ENCODE measurements at regions not wholly inside any gene's neighbourhood (a gene's known extent, or its start where the extent isn't known, plus 50 kb on each side); places are given as distances from the start of the nearest gene placed in this dataset.

DNA sequence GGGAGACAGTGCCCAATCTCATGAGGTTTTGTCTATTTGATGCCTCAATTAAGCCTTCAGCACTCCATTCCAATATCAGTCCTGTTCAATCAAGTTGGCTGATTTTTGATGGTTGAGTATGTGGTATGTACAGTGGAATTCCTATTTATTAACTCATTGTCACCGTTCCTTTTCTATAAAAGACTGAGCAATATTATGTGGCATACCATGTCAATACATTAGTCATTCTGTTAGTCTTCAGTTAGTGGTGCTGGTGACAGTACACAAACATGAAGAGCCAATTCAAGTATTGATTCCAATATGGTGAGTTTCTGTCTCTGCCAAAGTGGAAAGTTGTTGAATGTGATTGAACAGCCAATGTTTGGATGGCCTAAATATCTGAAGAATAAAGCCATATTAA, 1343.9 kb downstream of the SUCLG1 start:
- Mint-ChIP-seq H3K36me3 (ENCODE audit: low read depth) (no peaks in the 10 kb centered on the region), H3K27me3 (ENCODE audit: low read depth) (peaks cover 2% of the 10 kb centered on the region), H3K4me1 (ENCODE audit: low read depth) (peaks cover 4% of the 10 kb centered on the region), H3K27ac (ENCODE audit: unreplicated experiment) (no peak overlapping the region), H3K4me3 (ENCODE audit: unreplicated experiment) (no peak overlapping the region), H3K9me3 (ENCODE audit: low read depth) (peaks cover 3% of the 10 kb centered on the region)
- no peak for DNase-seq (ENCODE audit: low spot score)
- TF ChIP-seq, protein P1, sequence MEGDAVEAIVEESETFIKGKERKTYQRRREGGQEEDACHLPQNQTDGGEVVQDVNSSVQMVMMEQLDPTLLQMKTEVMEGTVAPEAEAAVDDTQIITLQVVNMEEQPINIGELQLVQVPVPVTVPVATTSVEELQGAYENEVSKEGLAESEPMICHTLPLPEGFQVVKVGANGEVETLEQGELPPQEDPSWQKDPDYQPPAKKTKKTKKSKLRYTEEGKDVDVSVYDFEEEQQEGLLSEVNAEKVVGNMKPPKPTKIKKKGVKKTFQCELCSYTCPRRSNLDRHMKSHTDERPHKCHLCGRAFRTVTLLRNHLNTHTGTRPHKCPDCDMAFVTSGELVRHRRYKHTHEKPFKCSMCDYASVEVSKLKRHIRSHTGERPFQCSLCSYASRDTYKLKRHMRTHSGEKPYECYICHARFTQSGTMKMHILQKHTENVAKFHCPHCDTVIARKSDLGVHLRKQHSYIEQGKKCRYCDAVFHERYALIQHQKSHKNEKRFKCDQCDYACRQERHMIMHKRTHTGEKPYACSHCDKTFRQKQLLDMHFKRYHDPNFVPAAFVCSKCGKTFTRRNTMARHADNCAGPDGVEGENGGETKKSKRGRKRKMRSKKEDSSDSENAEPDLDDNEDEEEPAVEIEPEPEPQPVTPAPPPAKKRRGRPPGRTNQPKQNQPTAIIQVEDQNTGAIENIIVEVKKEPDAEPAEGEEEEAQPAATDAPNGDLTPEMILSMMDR (IDR thresholded peaks at IDR 0.05) = no peak

DNA sequence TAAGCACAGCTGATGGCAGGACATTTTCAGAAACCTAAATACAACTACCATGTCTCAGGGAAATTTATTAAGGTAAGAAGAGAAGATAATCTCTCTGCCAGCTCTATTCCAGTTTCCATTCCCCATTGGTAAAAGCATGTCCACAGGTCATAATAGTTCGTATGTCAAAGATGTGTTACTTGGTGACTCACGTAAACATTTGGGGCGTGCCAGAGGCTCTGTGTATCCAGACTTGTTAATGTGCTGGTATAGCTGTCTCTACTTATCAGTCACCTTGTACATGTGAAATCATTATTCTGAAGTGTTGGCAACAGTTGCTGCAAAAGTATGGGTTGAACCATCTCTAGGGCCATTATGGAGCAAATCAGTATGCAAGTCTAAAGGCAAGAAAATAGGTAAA, 1345.1 kb downstream of the SUCLG1 start:
- Mint-ChIP-seq H3K9me3 (ENCODE audit: low read depth) (peaks cover 5% of the 10 kb centered on the region), H3K27me3 (ENCODE audit: low read depth) (no peaks in the 10 kb centered on the region), H3K4me1 (ENCODE audit: low read depth) (peaks cover 4% of the 10 kb centered on the region), H3K36me3 (ENCODE audit: low read depth) (no peaks in the 10 kb centered on the region), H3K27ac (ENCODE audit: unreplicated experiment) (no peak overlapping the region), H3K4me3 (ENCODE audit: unreplicated experiment) (no peak overlapping the region)
- DNase-seq (ENCODE audit: low spot score) = no peak
- TF ChIP-seq, protein P1 (IDR thresholded peaks at IDR 0.05) = no peak

DNA sequence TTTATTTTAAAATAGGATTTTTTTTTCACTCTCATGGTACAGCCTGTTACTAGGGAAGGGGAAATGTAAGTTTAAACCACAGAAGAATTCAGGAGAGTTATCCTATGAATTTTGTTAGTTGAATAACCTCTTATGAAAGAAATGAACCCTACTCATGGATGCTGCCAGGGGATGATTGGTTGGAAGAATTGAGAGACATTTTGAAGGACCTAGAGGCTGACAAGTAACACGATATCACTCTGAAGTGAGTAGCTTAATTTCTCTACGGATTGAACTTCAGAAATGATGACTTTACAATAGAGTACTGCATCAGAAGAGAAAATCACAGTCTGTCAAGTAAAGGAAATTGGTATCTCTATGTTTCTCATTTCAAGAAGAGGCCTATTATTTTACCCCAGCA, 1346.2 kb downstream of the SUCLG1 start:
- Mint-ChIP-seq H3K9me3 (ENCODE audit: low read depth) (peaks cover 5% of the 10 kb centered on the region), H3K27me3 (ENCODE audit: low read depth) (no peaks in the 10 kb centered on the region), H3K4me3 (ENCODE audit: unreplicated experiment) (no peak overlapping the region), H3K36me3 (ENCODE audit: low read depth) (no peaks in the 10 kb centered on the region), H3K27ac (ENCODE audit: unreplicated experiment) (no peak overlapping the region), H3K4me1 (ENCODE audit: low read depth) (peaks cover 4% of the 10 kb centered on the region)
- DNase-seq (ENCODE audit: low spot score) = no peak
- TF ChIP-seq, protein P1 (IDR thresholded peaks at IDR 0.05) = no peak

DNA sequence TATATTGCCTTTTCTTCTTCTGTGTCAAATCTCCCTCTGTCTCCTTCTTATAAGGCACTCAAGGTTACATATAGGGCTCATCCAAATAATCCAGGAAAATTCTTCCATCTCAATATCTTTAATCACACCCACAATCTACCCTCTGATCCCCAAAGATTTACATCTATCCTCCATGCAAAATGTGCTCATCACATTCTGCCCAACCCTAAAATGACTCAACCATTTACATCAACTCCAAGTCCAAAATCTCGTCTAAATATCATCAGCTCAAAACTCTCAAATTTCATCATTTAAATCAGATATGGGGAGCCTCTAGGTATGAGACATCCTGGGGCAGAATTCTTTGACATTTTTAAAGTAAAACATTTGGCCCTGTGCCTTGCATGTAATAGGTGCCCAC, 1349.8 kb downstream of the SUCLG1 start:
- TF ChIP-seq, protein P1 (IDR thresholded peaks at IDR 0.05) = no peak
- DNase-seq (ENCODE audit: low spot score) = no peak
- Mint-ChIP-seq H3K27ac (ENCODE audit: unreplicated experiment) (no peak overlapping the region), H3K27me3 (ENCODE audit: low read depth) (no peaks in the 10 kb centered on the region), H3K9me3 (ENCODE audit: low read depth) (peaks cover 5% of the 10 kb centered on the region), H3K4me1 (ENCODE audit: low read depth) (peaks cover 8% of the 10 kb centered on the region), H3K4me3 (ENCODE audit: unreplicated experiment) (no peak overlapping the region), H3K36me3 (ENCODE audit: low read depth) (no peaks in the 10 kb centered on the region)

DNA sequence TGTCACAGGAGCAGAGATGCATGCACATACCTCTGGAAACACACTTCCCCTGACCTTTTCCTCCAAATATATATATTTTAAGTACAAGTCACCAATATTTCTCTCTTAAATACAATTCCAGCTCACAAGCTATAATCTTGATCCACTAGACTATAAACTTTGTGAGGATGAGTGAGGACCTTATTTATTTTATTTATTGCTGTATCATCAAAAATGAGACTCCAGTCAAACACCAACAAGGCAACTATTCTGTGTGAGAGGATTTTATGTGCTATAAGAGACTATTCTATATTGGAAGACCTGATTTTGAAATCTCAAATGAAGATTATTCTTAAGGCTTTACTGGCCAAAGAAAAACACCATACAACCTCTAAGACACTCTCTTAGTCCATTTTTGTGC, 1352.2 kb downstream of the SUCLG1 start:
- no peaks in the 10 kb centered on the region for H3K36me3 Mint-ChIP-seq (ENCODE audit: low read depth)
- H3K4me1 Mint-ChIP-seq (ENCODE audit: low read depth) = peaks cover 13% of the 10 kb centered on the region
- DNase-seq (ENCODE audit: low spot score) = no peak
- TF ChIP-seq, protein P1 (IDR thresholded peaks at IDR 0.05) = no peak
- H3K4me3 Mint-ChIP-seq (ENCODE audit: unreplicated experiment) = no peak overlapping the region
- peaks cover 2% of the 10 kb centered on the region for H3K9me3 Mint-ChIP-seq (ENCODE audit: low read depth)
- no peaks in the 10 kb centered on the region for H3K27me3 Mint-ChIP-seq (ENCODE audit: low read depth)
- H3K27ac Mint-ChIP-seq (ENCODE audit: unreplicated experiment) = no peak overlapping the region

Data from chondrocyte (in vitro differentiated cells).